B cell (primary cell): ENCODE measurements at regions not wholly inside any gene's neighbourhood (a gene's known extent, or its start where the extent isn't known, plus 50 kb on each side); places are given as distances from the start of the nearest gene placed in this dataset.

ENCODE experiments used
- ATAC-seq: fragments of 200-7000 bp; cut with Tn5 transposase; one replicate; pipeline ENCODE4 v1.10.0; 2021; ENCODE audit warnings: low read depth, mild to moderate bottlenecking, moderate number of reproducible peaks, moderate library complexity
- CTCF ChIA-PET: fragments of 350-600 bp; sonication (Branson Sonifier 250); formaldehyde crosslinking; loops from one replicate; lab custom pipeline; 2021; ENCODE audit warnings: antibody characterized with exemption, inconsistent platforms; lab: Charles Lee
- POLR2A ChIA-PET: fragments of 350-600 bp; sonication (Branson Sonifier 250); formaldehyde crosslinking; loops from one replicate; lab custom pipeline; 2021; ENCODE audit warnings: antibody characterized with exemption; lab: Charles Lee
- DNase-seq: peaks from one replicate; pipeline ENCODE4 v3.0.0; 2013
- H2AFZ ChIP-seq: 2 replicates; pipeline ENCODE4 v1.6.1; 2012; ENCODE audit warnings: mild to moderate bottlenecking, low read depth, low read length; ENCODE audit not compliant: insufficient read depth, poor library complexity, severe bottlenecking
- H3K27ac ChIP-seq, 2 donors: 1 replicate in 1 of 2; 2 replicates in 1 of 2; pipeline ENCODE4 v1.5.1; 2012 to 2013; ENCODE audit warnings: low read length in 2 of 2, mild to moderate bottlenecking in 2 of 2, moderate library complexity in 1 of 2
- H3K27me3 ChIP-seq, 4 experiments: fragments of 200-600 bp in 1 of 4; sonication (generic) in 1 of 4; replicated peaks in 1 of 4; 1 replicate in 2 of 4; 2 replicates in 2 of 4; pipeline versions ENCODE4 v1.6.1 to v1.7.0; 2013 to 2016; ENCODE audit warnings: low read length in 3 of 4, mild to moderate bottlenecking in 2 of 4, mixed read lengths in 1 of 4, moderate library complexity in 1 of 4; ENCODE audit not compliant: insufficient read depth in 4 of 4, control insufficient read depth in 3 of 4; ENCODE audit errors: control extremely low read depth in 1 of 4
- H3K36me3 ChIP-seq, 2 experiments: replicated peaks in 1 of 2; 1 replicate in 1 of 2; 2 replicates in 1 of 2; pipeline versions ENCODE4 v1.6.1 to v1.7.1; 2013; ENCODE audit warnings: low read length in 1 of 2; ENCODE audit not compliant: insufficient read depth in 2 of 2, control insufficient read depth in 1 of 2; ENCODE audit errors: control extremely low read depth in 1 of 2, extremely low read depth in 1 of 2
- H3K4me1 ChIP-seq, 2 donors: fragments of 200-600 bp in 1 of 2; sonication (generic) in 1 of 2; 1 replicate in 1 of 2; 2 replicates in 1 of 2; pipeline versions ENCODE4 v1.5.1 to v1.6.1; 2013 to 2017; ENCODE audit warnings: low read length in 2 of 2; ENCODE audit not compliant: control insufficient read depth in 2 of 2, insufficient read depth in 2 of 2
- H3K4me2 ChIP-seq: replicated peaks from 2 replicates; pipeline ENCODE3; 2012; ENCODE audit warnings: mild to moderate bottlenecking, low read depth, low read length; ENCODE audit not compliant: poor library complexity, severe bottlenecking
- H3K4me3 ChIP-seq, 5 experiments: fragments of 200-600 bp in 1 of 5; sonication (generic) in 1 of 5; 1 replicate in 3 of 5; 2 replicates in 2 of 5; pipeline versions ENCODE4 v1.5.1 to v1.7.0; 2011 to 2016; ENCODE audit warnings: low read length in 4 of 5, mild to moderate bottlenecking in 4 of 5, low read depth in 2 of 5, control low read depth in 1 of 5, moderate library complexity in 1 of 5; ENCODE audit not compliant: insufficient read depth in 1 of 5; ENCODE audit errors: control extremely low read depth in 1 of 5, extremely low read depth in 1 of 5
- H3K79me2 ChIP-seq: fragments of 200-600 bp; sonication (generic); one replicate; pipeline ENCODE4 v1.6.0; 2016; ENCODE audit warnings: low read length; ENCODE audit not compliant: control insufficient read depth, insufficient read depth
- H3K9ac ChIP-seq: fragments of 200-600 bp; sonication (generic); 2 replicates; pipeline ENCODE4 v1.6.1; 2017; ENCODE audit warnings: mild to moderate bottlenecking, low read length, moderate library complexity
- H3K9me3 ChIP-seq, 3 donors: one replicate each; pipeline versions ENCODE4 v1.6.1 to v1.7.1; 2013; ENCODE audit warnings: low read length in 2 of 3; ENCODE audit not compliant: control insufficient read depth in 2 of 3, insufficient read depth in 1 of 3; ENCODE audit errors: control extremely low read depth in 1 of 3
- H4K20me1 ChIP-seq: 2 replicates; pipeline ENCODE4 v1.6.0; 2012; ENCODE audit warnings: mild to moderate bottlenecking, low read length; ENCODE audit not compliant: insufficient read depth, control insufficient read depth, poor library complexity, severe bottlenecking
- H3K27ac Mint-ChIP-seq: one replicate; pipeline ENCODE4 v1.8.0; 2021; ENCODE audit warnings: mixed read lengths
- H3K27me3 Mint-ChIP-seq: one replicate; pipeline ENCODE4 v1.8.0; 2021; ENCODE audit warnings: mixed read lengths
- H3K4me1 Mint-ChIP-seq: one replicate; pipeline ENCODE4 v1.8.0; 2021; ENCODE audit warnings: mixed read lengths
- H3K4me3 Mint-ChIP-seq: one replicate; pipeline ENCODE4 v1.8.0; 2021; ENCODE audit warnings: mixed read lengths
- H3K9me3 Mint-ChIP-seq: one replicate; pipeline ENCODE4 v1.8.0; 2022; ENCODE audit warnings: mixed read lengths; ENCODE audit not compliant: insufficient read depth
- CTCF ChIP-seq: fragments of 200-600 bp; IDR thresholded peaks from one replicate; pipeline ENCODE4 v1.8.0; 2022; ENCODE audit warnings: antibody characterized with exemption, mild to moderate bottlenecking
- EZH2 ChIP-seq: IDR thresholded peaks from 2 replicates; pipeline ENCODE4 v1.6.1; 2012; ENCODE audit warnings: borderline replicate concordance, low read depth, mild to moderate bottlenecking, moderate library complexity, low read length; ENCODE audit not compliant: insufficient read depth, poor library complexity, severe bottlenecking
- WGBS: methylation state at CpG from one replicate; pipeline ENCODE4 v1.1.5; 2013; ENCODE audit warnings: missing lambda C conversion rate; ENCODE audit not compliant: insufficient coverage; 5-methylcytosine and 5-hydroxymethylcytosine counted together
- intact Hi-C: fragments of 100-400 bp; cut with micrococcal nuclease; formaldehyde crosslinking; loops from one replicate; pipeline ENCODE4 v1.10.0; 2022

- no peaks in the 10 kb centered on the region for H3K36me3 ChIP-seq
- H3K9me3 ChIP-seq = no peaks in the 10 kb centered on the region
- H3K4me3 ChIP-seq = no peak overlapping the region
- WGBS = 100% methylated on average over 1 of the region's 4 CpGs
- ChIA-PET CTCF (no interaction called here), POLR2A (no interaction called here)
- H3K27me3 ChIP-seq = no peaks in the 10 kb centered on the region
- no peak overlapping the region for H3K4me2 ChIP-seq
- H4K20me1 ChIP-seq = no peaks in the 10 kb centered on the region
- DNase-seq (no peak), ATAC-seq (no peak)
- H3K27ac Mint-ChIP-seq = no peak overlapping the region
- H3K9me3 Mint-ChIP-seq = peaks cover 8% of the 10 kb centered on the region
- no peaks in the 10 kb centered on the region for H3K4me1 Mint-ChIP-seq
- no peak overlapping the region for H2AFZ ChIP-seq
- intact Hi-C loops = no loop called here
- H3K27me3 Mint-ChIP-seq = no peaks in the 10 kb centered on the region
- TF ChIP-seq CTCF = no peak
- no peak for TF ChIP-seq EZH2
- H3K27ac ChIP-seq = no peak overlapping the region
- no peaks in the 10 kb centered on the region for H3K4me1 ChIP-seq
- H3K4me3 Mint-ChIP-seq = no peak overlapping the region
- no peak overlapping the region for H3K9ac ChIP-seq
- no peaks in the 10 kb centered on the region for H3K79me2 ChIP-seq
Measured at GRCh38 chr9:28951945-28952344, 1378.7 kb upstream of the C9orf72 start.

- H3K27ac ChIP-seq = no peak overlapping the region
- 100% methylated on average over 1 of the region's 3 CpGs for WGBS
- H3K79me2 ChIP-seq = no peaks in the 10 kb centered on the region
- H3K9ac ChIP-seq = no peak overlapping the region
- DNase-seq (no peak), ATAC-seq (no peak)
- H4K20me1 ChIP-seq = no peaks in the 10 kb centered on the region
- no peaks in the 10 kb centered on the region for H3K9me3 ChIP-seq
- Mint-ChIP-seq H3K9me3 (peaks cover 4% of the 10 kb centered on the region), H3K4me1 (no peaks in the 10 kb centered on the region), H3K27me3 (no peaks in the 10 kb centered on the region), H3K4me3 (no peak overlapping the region), H3K27ac (no peak overlapping the region)
- intact Hi-C loops = no loop called here
- POLR2A ChIA-PET = no interaction called here
- H3K4me3 ChIP-seq = no peak overlapping the region
- H3K4me2 ChIP-seq = no peak overlapping the region
- no peaks in the 10 kb centered on the region for H3K27me3 ChIP-seq
- CTCF ChIA-PET = no interaction called here
- no peaks in the 10 kb centered on the region for H3K36me3 ChIP-seq
- no peaks in the 10 kb centered on the region for H3K4me1 ChIP-seq
- H2AFZ ChIP-seq = no peak overlapping the region
- no peak for TF ChIP-seq EZH2
- TF ChIP-seq CTCF = no peak
Measured at GRCh38 chr9:28956116-28956880, 1383.0 kb upstream of the C9orf72 start.
